Fibroblast of mammary gland (primary cell): ENCODE measurements at regions not wholly inside any gene's neighbourhood (a gene's known extent, or its start where the extent isn't known, plus 50 kb on each side); places are given as distances from the start of the nearest gene placed in this dataset.

ENCODE experiments used
- DNase-seq: peaks from one replicate; pipeline ENCODE4 v3.0.0-alpha.2; 2010; ENCODE audit warnings: low read depth
- H3K4me3 ChIP-seq: 2 replicates; pipeline ENCODE4 v1.5.1; 2011; ENCODE audit warnings: low read depth, mild to moderate bottlenecking, low read length, moderate library complexity; ENCODE audit not compliant: control insufficient read depth
- CTCF ChIP-seq: conservative IDR thresholded peaks from 2 replicates; pipeline ENCODE4 v1.5.1; 2011; ENCODE audit warnings: low read depth, low read length, inconsistent platforms; ENCODE audit not compliant: control insufficient read depth, insufficient read depth

GRCh38 chr10:124300735-124301134, 118.0 kb downstream of the OAT start:
- TF ChIP-seq CTCF = no peak
- H3K4me3 ChIP-seq = no peak overlapping the region
- DNase-seq = no peak

GRCh38 chr10:124300224-124300623, 118.5 kb downstream of the OAT start:
- H3K4me3 ChIP-seq = no peak overlapping the region
- TF ChIP-seq CTCF = no peak
- DNase-seq = no peak

- DNase-seq = no peak
- TF ChIP-seq CTCF = no peak
- H3K4me3 ChIP-seq = no peak overlapping the region
Observed at GRCh38 chr10:124299696-124300095, 119.0 kb downstream of the OAT start.

GRCh38 chr10:124298891-124299290, 119.8 kb downstream of the OAT start:
- no peak overlapping the region for H3K4me3 ChIP-seq
- TF ChIP-seq CTCF = no peak
- no peak for DNase-seq

- H3K4me3 ChIP-seq = no peak overlapping the region
- TF ChIP-seq CTCF = no peak
- no peak for DNase-seq
Observed at GRCh38 chr10:124296813-124297788, 121.6 kb downstream of the OAT start.

- TF ChIP-seq CTCF = no peak
- peak; percentile 59 for DNase-seq
- H3K4me3 ChIP-seq = no peak overlapping the region
Observed at GRCh38 chr10:124296121-124296812, 122.5 kb downstream of the OAT start.
